ENCODE measurements at regions not wholly inside any gene's neighbourhood (a gene's known extent, or its start where the extent isn't known, plus 50 kb on each side); places are given as distances from the start of the nearest gene placed in this dataset.

DNA sequence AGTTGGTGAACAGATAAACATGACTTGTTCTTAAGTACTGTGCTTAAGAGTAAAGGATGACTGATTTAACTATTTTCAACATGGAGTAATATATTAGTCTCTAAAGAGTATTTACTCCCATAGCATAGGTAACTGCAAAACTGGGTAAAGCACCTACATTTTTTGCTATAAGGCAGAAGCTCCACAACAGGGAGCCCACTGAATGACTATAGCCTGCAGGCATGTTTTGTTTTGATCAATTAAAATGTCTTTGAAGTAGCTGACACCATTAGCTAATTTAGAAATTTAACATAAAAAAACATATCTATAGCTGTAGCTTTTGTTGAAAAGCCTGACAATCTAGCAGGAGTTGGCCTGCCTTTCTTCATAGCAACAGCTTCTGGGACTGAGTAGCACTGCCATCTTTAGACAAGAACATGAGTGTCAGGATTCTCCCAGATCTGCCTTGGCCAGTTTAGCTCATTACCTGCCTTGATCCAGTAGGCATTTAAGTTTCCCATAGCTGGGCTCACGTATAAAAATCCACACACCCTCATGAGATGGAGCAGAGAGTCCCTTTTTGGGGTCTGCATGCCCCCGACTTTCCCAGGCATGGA lies 1935.1 kb upstream of the PIK3C3 start:
- no peak overlapping the region for H2AFZ ChIP-seq (ENCODE audit: low read length)
- no peak overlapping the region for H3K4me2 ChIP-seq (ENCODE audit: insufficient read depth, low read length, poor library complexity, severe bottlenecking)
- H3K36me3 ChIP-seq (replicated peaks in 1 of 2; ENCODE audit: control insufficient read depth in 2 of 2, insufficient read depth in 2 of 2, low read length in 2 of 2), result no peaks in the 10 kb centered on the region
- no peak overlapping the region for H2BK12ac ChIP-seq (ENCODE audit: low read length)
- H4K8ac ChIP-seq (ENCODE audit: low read depth, low read length), result no peak overlapping the region
- H3K79me1 ChIP-seq (ENCODE audit: low read depth, low read length), result no peaks in the 10 kb centered on the region
- no peak overlapping the region for H3K4me3 ChIP-seq (ENCODE audit: low read length in 2 of 2)
- H3K27ac ChIP-seq (replicated peaks; ENCODE audit: low read length), result no peak overlapping the region
- no peak overlapping the region for H2BK120ac ChIP-seq (ENCODE audit: low read depth, low read length)
- no peak overlapping the region for H3K14ac ChIP-seq (ENCODE audit: low read length)
- H2BK15ac ChIP-seq (ENCODE audit: low read length), result no peak overlapping the region
- H3K4me1 ChIP-seq (ENCODE audit: control insufficient read depth in 2 of 2, insufficient read depth in 1 of 2, low read depth in 1 of 2, low read length in 2 of 2), result peaks cover 6% of the 10 kb centered on the region in 2 donors
- no peaks in the 10 kb centered on the region for H3K9me3 ChIP-seq (replicated peaks in 1 of 2; ENCODE audit: control insufficient read depth in 2 of 2, insufficient read depth in 1 of 2, low read depth in 1 of 2, low read length in 2 of 2)
- no peak overlapping the region for H3K23ac ChIP-seq (ENCODE audit: low read depth, low read length, poor library complexity)
- H3K9ac ChIP-seq (ENCODE audit: low read depth, low read length, poor library complexity), result no peak overlapping the region
- DNase-seq (ENCODE audit: low spot score), result no peak
- no peak overlapping the region for H3K18ac ChIP-seq (ENCODE audit: low read length)
- H3K27me3 ChIP-seq (ENCODE audit: control insufficient read depth in 3 of 3, insufficient read depth in 3 of 3, low read depth in 1 of 3, low read length in 3 of 3), result no peaks in the 10 kb centered on the region
- H2AK5ac ChIP-seq (ENCODE audit: low read depth, low read length), result no peak overlapping the region
- no peak overlapping the region for H4K91ac ChIP-seq (ENCODE audit: low read depth, low read length, poor library complexity)
- H2BK5ac ChIP-seq (ENCODE audit: low read length), result no peak overlapping the region
- H3K4ac ChIP-seq (ENCODE audit: low read length), result no peak overlapping the region
- WGBS, 2 donors (ENCODE audit: extremely low coverage in 2 of 2, insufficient read length in 2 of 2, insufficient replicate concordance in 1 of 2), result no CpG with 5 or more reads among the region's 2 CpGs

DNA sequence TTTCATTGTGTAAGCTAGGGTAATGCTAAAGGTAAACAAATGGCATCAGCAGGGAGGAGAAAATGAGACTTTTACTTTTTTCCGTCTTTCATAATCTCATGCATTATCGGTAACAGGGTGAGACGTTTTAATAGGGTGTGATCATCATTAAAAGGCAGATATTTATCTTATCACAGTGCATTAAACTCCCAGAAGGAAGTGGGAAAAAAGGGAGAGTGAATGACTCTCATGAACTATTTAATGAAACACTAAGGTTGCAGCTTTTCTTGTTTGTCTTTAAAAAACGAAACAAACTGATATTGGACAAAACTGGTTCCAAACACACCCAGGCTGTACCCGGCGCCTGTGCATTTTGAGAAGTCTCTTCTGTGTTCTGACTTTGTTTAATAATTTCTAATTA lies 1936.8 kb upstream of the PIK3C3 start:
- Histone ChIP-seq H3K27me3 (ENCODE audit: control insufficient read depth in 3 of 3, insufficient read depth in 3 of 3, low read depth in 1 of 3, low read length in 3 of 3) (no peaks in the 10 kb centered on the region), H3K14ac (ENCODE audit: low read length) (no peak overlapping the region), H3K4me3 (ENCODE audit: low read length in 2 of 2) (no peak overlapping the region), H2AFZ (ENCODE audit: low read length) (no peak overlapping the region), H4K8ac (ENCODE audit: low read depth, low read length) (no peak overlapping the region), H3K18ac (ENCODE audit: low read length) (no peak overlapping the region), H2BK12ac (ENCODE audit: low read length) (no peak overlapping the region), H3K4me1 (ENCODE audit: control insufficient read depth in 2 of 2, insufficient read depth in 1 of 2, low read depth in 1 of 2, low read length in 2 of 2) (peaks cover 8 to 9% of the 10 kb centered on the region in 2 donors), H3K36me3 (replicated peaks in 1 of 2; ENCODE audit: control insufficient read depth in 2 of 2, insufficient read depth in 2 of 2, low read length in 2 of 2) (no peaks in the 10 kb centered on the region), H2BK120ac (ENCODE audit: low read depth, low read length) (no peak overlapping the region), H3K27ac (replicated peaks; ENCODE audit: low read length) (no peak overlapping the region), H2AK5ac (ENCODE audit: low read depth, low read length) (no peak overlapping the region), H4K91ac (ENCODE audit: low read depth, low read length, poor library complexity) (no peak overlapping the region), H3K23ac (ENCODE audit: low read depth, low read length, poor library complexity) (no peak overlapping the region), H3K4me2 (ENCODE audit: insufficient read depth, low read length, poor library complexity, severe bottlenecking) (no peak overlapping the region), H3K9me3 (replicated peaks in 1 of 2; ENCODE audit: control insufficient read depth in 2 of 2, insufficient read depth in 1 of 2, low read depth in 1 of 2, low read length in 2 of 2) (no peaks in the 10 kb centered on the region), H3K4ac (ENCODE audit: low read length) (no peak overlapping the region), H3K79me1 (ENCODE audit: low read depth, low read length) (no peaks in the 10 kb centered on the region), H3K9ac (ENCODE audit: low read depth, low read length, poor library complexity) (no peak overlapping the region), H2BK15ac (ENCODE audit: low read length) (no peak overlapping the region), H2BK5ac (ENCODE audit: low read length) (no peak overlapping the region)
- no peak for DNase-seq (ENCODE audit: low spot score)
- WGBS, 2 donors (ENCODE audit: extremely low coverage in 2 of 2, insufficient read length in 2 of 2, insufficient replicate concordance in 1 of 2), result no CpG with 5 or more reads among the region's 6 CpGs

DNA sequence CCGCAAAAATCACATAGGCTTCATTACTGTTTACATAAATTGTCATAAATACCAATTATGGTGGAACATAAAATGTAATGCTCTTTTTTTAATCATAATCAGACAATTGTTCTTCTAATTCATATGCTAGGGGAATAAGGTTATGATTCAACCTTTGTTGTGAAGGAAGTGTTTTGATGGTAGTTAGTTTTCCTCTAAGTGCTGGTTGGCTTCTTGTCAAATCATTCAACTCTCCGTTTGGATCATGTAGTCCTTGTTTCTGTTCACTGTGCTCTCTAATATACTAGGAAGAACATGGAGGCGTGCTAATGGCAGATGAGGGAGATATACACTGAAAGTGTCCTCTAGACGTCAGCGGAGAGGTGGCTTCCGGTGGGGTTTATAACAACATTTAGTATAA lies 1938.0 kb upstream of the PIK3C3 start:
- Histone ChIP-seq H3K27me3 (ENCODE audit: control insufficient read depth in 3 of 3, insufficient read depth in 3 of 3, low read depth in 1 of 3, low read length in 3 of 3) (no peaks in the 10 kb centered on the region), H3K9ac (ENCODE audit: low read depth, low read length, poor library complexity) (no peak overlapping the region)
- WGBS, 2 donors (ENCODE audit: extremely low coverage in 2 of 2, insufficient read length in 2 of 2, insufficient replicate concordance in 1 of 2), result no CpG with 5 or more reads among the region's 6 CpGs

GRCh38 chr18:40016405-40016804 lies 1938.6 kb upstream of the PIK3C3 start:
- Histone ChIP-seq H3K4me1 (ENCODE audit: control insufficient read depth in 2 of 2, insufficient read depth in 1 of 2, low read depth in 1 of 2, low read length in 2 of 2) (peaks cover 10 to 12% of the 10 kb centered on the region in 2 donors), H3K4me3 (ENCODE audit: low read length in 2 of 2) (no peak overlapping the region), H2BK15ac (ENCODE audit: low read length) (no peak overlapping the region), H3K9ac (ENCODE audit: low read depth, low read length, poor library complexity) (no peak overlapping the region), H3K4me2 (ENCODE audit: insufficient read depth, low read length, poor library complexity, severe bottlenecking) (no peak overlapping the region), H3K14ac (ENCODE audit: low read length) (no peak overlapping the region), H3K4ac (ENCODE audit: low read length) (no peak overlapping the region), H3K79me1 (ENCODE audit: low read depth, low read length) (no peaks in the 10 kb centered on the region), H2AK5ac (ENCODE audit: low read depth, low read length) (no peak overlapping the region), H2BK5ac (ENCODE audit: low read length) (no peak overlapping the region), H3K36me3 (replicated peaks in 1 of 2; ENCODE audit: control insufficient read depth in 2 of 2, insufficient read depth in 2 of 2, low read length in 2 of 2) (no peaks in the 10 kb centered on the region), H3K18ac (ENCODE audit: low read length) (no peak overlapping the region), H2BK120ac (ENCODE audit: low read depth, low read length) (no peak overlapping the region), H2AFZ (ENCODE audit: low read length) (no peak overlapping the region), H2BK12ac (ENCODE audit: low read length) (no peak overlapping the region), H3K23ac (ENCODE audit: low read depth, low read length, poor library complexity) (no peak overlapping the region), H3K9me3 (replicated peaks in 1 of 2; ENCODE audit: control insufficient read depth in 2 of 2, insufficient read depth in 1 of 2, low read depth in 1 of 2, low read length in 2 of 2) (no peaks in the 10 kb centered on the region), H4K91ac (ENCODE audit: low read depth, low read length, poor library complexity) (no peak overlapping the region), H4K8ac (ENCODE audit: low read depth, low read length) (no peak overlapping the region), H3K27me3 (ENCODE audit: control insufficient read depth in 3 of 3, insufficient read depth in 3 of 3, low read depth in 1 of 3, low read length in 3 of 3) (no peaks in the 10 kb centered on the region), H3K27ac (replicated peaks; ENCODE audit: low read length) (no peak overlapping the region)
- WGBS, 2 donors (ENCODE audit: extremely low coverage in 2 of 2, insufficient read length in 2 of 2, insufficient replicate concordance in 1 of 2), result no CpG with 5 or more reads among the region's 1 CpG
- DNase-seq (ENCODE audit: low spot score), result no peak

More for the DNA sequence above, 1938.0 kb upstream of the PIK3C3 start:
- Histone ChIP-seq H3K23ac (ENCODE audit: low read depth, low read length, poor library complexity) (no peak overlapping the region), H3K14ac (ENCODE audit: low read length) (no peak overlapping the region), H3K79me1 (ENCODE audit: low read depth, low read length) (no peaks in the 10 kb centered on the region), H4K8ac (ENCODE audit: low read depth, low read length) (no peak overlapping the region), H2AFZ (ENCODE audit: low read length) (peak overlapping the region; percentile 74), H2BK12ac (ENCODE audit: low read length) (no peak overlapping the region), H3K36me3 (replicated peaks in 1 of 2; ENCODE audit: control insufficient read depth in 2 of 2, insufficient read depth in 2 of 2, low read length in 2 of 2) (no peaks in the 10 kb centered on the region), H2BK15ac (ENCODE audit: low read length) (no peak overlapping the region), H3K18ac (ENCODE audit: low read length) (no peak overlapping the region), H3K9me3 (replicated peaks in 1 of 2; ENCODE audit: control insufficient read depth in 2 of 2, insufficient read depth in 1 of 2, low read depth in 1 of 2, low read length in 2 of 2) (no peaks in the 10 kb centered on the region), H2BK120ac (ENCODE audit: low read depth, low read length) (no peak overlapping the region), H2AK5ac (ENCODE audit: low read depth, low read length) (no peak overlapping the region), H3K4me2 (ENCODE audit: insufficient read depth, low read length, poor library complexity, severe bottlenecking) (no peak overlapping the region), H3K4me1 (ENCODE audit: control insufficient read depth in 2 of 2, insufficient read depth in 1 of 2, low read depth in 1 of 2, low read length in 2 of 2) (peaks cover 10 to 12% of the 10 kb centered on the region in 2 donors), H3K4ac (ENCODE audit: low read length) (no peak overlapping the region), H4K91ac (ENCODE audit: low read depth, low read length, poor library complexity) (no peak overlapping the region), H3K27ac (replicated peaks; ENCODE audit: low read length) (no peak overlapping the region), H3K4me3 (ENCODE audit: low read length in 2 of 2) (no peak overlapping the region), H2BK5ac (ENCODE audit: low read length) (no peak overlapping the region)
- DNase-seq (ENCODE audit: low spot score), result no peak

Data from neuronal stem cell (in vitro differentiated cells).